ENCODE measurements at regions not wholly inside any gene's neighbourhood (a gene's known extent, or its start where the extent isn't known, plus 50 kb on each side); places are given as distances from the start of the nearest gene placed in this dataset.

DNA sequence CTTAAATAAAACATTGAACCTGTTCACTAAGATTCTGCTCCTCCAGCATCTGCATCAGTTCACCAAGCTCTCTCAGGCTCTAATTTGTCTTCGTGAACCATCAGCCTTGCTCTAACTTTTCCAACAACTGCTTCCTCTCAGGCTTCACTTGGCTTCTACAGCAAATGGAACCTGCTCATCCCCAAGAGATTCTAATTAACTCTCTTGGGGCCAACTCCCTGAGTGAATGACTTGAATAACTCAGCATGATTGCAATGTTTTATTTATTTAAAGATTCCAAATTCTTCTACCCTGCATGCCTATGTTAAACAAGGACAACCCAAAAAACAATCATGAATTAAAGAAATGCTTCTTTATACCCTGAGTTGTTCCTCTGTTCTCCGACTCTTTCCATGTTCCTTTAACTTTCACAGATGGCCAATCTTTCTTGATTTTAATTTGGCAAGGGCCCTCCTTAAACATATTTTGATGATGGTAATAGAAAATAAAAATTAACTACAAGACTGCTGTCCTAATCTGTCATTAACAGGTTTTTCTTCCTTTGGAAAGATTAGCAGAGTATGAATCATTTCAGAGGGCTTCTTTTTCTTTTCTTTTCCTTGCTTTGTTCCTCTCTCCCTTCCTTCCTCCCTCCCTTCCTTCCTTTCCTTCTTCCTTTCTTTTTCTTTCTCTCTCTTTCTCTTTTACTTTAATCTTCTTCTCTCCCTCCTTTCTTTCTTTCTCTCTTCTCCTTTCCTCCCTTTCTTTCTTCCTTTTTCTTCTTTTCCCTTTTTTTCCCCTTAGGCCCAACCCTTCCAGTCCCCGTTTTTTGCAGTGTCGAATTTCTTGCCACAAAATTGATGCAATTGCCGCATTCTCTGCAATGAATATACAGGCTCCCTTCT lies 195.0 kb upstream of the RHOBTB1 start:
- TF ChIP-seq, protein P1, sequence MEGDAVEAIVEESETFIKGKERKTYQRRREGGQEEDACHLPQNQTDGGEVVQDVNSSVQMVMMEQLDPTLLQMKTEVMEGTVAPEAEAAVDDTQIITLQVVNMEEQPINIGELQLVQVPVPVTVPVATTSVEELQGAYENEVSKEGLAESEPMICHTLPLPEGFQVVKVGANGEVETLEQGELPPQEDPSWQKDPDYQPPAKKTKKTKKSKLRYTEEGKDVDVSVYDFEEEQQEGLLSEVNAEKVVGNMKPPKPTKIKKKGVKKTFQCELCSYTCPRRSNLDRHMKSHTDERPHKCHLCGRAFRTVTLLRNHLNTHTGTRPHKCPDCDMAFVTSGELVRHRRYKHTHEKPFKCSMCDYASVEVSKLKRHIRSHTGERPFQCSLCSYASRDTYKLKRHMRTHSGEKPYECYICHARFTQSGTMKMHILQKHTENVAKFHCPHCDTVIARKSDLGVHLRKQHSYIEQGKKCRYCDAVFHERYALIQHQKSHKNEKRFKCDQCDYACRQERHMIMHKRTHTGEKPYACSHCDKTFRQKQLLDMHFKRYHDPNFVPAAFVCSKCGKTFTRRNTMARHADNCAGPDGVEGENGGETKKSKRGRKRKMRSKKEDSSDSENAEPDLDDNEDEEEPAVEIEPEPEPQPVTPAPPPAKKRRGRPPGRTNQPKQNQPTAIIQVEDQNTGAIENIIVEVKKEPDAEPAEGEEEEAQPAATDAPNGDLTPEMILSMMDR (IDR thresholded peaks at IDR 0.05) = no peak
- TF ChIP-seq POLR2A (IDR thresholded peaks at IDR 0.05; ENCODE audit: low read depth) = no peak
